ENCODE measurements at regions not wholly inside any gene's neighbourhood (a gene's known extent, or its start where the extent isn't known, plus 50 kb on each side); places are given as distances from the start of the nearest gene placed in this dataset.
A peak's percentile ranks its signal among the peaks of the same experiment; 100 is the strongest.
"Not testable (repeated sequence)": the region's sequence is repeated elsewhere in the genome, so short reads cannot be mapped to it uniquely, and the experiment has no call there.

DNA sequence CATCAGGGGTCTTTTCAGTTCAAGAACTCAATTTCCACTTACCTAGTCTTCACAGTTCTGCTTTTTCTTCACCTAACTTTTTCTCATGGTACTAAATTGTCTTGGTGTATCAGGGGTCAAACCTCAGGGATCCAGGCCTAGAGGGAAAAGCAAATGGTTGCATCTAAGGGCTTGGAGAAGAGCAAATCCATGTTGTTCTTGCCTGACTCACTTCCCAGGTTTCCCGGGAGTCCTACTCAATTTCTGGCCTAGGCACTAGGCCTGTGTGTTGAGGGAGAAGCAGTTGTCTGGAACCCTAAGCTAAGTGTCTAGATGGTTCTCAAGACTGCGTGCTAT, 191.9 kb upstream of the STK26 start:
- DNase-seq, result no peak

DNA sequence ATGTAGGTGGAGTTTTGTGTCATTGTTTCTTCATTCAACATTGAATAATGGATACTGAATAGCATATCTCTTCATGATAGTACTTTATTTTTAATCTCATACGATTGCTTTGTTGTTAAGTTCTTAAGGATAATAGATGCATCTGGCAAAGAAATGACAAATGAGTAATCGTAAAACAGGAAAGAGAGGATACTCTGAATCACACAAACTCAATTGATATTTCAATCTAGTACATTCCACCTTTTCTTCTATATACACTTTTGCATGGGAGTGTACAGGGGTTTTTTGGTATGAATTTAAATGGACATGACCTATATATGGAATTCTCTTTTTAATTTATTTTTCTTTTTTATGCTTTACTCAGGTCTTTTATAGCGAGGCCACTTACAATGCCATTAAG, 186.9 kb upstream of the STK26 start:
- DNase-seq, result no peak

GRCh38 chrX:131837325-131837724, 185.8 kb upstream of the STK26 start:
- no peak for DNase-seq

DNA sequence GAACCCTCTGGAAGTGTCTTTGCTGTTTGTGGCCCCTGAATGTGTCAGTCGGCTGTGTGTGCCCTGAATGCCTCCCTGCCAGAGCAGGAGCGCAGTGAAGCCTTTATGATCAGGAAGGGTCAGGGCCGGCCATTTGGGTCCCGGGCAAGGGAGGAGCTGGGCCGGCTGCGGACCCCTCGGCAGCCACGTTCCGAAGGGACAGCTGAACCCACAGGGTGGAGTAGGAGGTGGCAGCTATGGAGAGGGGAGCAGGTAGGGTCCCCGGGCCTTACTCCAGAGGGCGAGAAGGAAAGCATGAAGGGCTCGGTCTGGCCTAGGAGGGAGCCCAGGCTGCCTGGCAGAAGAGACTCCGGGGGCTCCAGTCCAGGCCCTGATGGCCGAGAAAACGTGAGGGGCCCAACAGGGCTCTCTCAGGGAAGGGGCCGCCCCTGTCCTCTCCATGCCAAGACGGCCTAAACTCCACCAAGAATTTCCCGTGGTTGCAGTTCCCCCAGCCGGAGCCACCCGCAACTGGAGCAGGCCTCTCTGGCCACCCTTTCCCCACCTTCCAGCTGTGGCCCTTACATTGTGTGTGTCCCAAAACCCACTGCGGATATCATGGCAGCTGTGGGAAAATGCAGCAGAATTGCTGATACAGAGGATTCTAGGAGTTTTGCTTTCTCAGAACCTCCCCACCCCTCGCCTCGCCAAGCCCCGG, 182.2 kb upstream of the STK26 start:
- no peak for DNase-seq

- DNase-seq, result peak; percentile 12
Measured at GRCh38 chrX:131841496-131842437, 181.3 kb upstream of the STK26 start.

GRCh38 chrX:131843987-131844386, 179.1 kb upstream of the STK26 start:
- no peak for DNase-seq

- no peak for DNase-seq
Measured at GRCh38 chrX:131845201-131845600, 177.9 kb upstream of the STK26 start.

GRCh38 chrX:131845771-131846170, 177.3 kb upstream of the STK26 start:
- no peak for DNase-seq

DNA sequence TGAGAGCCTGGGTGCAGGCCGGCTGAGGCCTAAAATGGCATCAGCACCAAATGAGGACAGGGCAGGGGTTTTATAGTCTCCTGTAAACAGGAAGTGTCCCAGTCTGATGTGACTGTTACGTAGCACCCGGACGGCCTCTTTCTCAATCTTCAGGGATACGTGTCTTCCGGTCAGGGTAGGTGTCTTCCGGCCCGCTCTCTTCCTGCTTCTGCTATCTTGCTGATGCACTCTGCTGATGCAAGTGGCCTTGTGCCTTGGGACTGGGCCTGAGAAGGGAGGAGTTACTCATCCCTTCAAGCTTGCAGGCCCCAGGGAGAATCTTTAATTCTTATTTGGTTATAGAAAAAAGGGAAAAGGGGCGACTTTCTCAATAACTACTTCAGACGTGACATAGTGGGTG, 172.1 kb upstream of the STK26 start:
- DNase-seq, result not testable (repeated sequence)

DNA sequence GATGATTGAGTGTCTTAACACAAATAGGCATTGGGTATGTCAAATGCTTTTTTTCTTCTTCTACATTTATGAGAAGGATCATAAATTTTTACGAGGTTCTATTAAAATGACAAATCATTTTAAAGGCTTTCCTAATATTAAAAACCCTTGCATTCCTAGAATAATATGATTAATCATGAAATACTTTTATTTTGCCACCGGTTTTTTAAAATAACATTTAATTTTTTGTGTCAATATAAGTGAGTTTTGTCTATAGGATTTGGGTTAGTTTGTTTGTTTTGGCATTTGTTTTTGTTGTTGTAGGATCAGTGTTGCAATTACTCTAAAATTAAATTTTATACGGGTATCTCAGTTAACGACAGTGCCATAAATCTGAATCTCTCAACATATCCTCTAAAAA, 169.7 kb upstream of the STK26 start:
- no peak for DNase-seq

GRCh38 chrX:131854581-131854980, 168.5 kb upstream of the STK26 start:
- no peak for DNase-seq

DNA sequence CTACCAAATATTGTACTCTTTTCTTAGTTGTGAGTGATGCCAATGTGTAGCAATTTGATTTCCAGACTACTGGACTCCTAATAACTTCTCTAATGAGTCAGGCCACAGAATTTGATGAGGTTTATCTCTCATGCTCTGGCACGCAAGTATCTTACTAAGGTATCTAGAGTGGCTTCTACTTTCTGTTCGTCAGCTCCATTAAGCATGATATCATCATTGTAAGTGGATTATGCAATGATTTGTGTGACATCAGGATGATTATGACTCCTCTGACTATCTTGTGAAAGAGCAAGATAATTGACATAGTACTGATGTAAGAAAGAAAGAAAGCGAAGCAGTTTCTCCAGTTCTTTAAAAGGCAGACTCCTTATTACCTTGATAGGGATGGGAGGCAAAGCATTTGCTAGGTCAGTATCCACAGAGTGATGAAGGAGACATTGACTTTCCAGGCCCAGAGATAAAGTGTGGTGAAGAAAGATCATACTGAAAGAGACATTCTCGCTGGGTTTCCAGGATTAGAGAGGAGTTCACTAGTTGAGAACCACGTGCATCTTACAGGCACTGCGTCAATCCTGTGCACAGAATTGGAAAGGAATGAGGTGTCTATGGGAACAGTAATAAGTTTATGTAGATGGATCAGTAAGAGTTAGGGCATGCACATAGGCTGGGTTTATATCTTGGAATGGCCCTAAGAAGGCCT, 161.9 kb upstream of the STK26 start:
- no peak for DNase-seq

DNA sequence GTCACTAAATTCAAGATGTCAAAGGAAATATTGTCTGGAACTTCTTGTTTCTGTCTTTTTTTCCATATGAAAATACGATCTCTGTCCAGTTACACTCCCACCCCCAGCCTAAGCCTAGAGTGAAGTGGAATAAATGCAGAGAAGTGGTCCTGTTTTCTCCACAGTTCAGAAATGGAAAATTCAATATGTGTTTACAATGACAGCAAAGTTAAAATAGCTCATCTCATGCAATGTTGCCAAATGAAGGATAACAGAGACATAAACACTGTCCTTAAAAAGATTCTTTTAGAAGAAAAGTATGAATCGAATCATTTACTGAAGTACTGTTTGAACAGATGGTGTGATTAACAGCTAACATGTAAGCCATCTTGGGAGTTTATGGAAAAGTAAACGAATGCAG, 160.8 kb upstream of the STK26 start:
- no peak for DNase-seq

DNA sequence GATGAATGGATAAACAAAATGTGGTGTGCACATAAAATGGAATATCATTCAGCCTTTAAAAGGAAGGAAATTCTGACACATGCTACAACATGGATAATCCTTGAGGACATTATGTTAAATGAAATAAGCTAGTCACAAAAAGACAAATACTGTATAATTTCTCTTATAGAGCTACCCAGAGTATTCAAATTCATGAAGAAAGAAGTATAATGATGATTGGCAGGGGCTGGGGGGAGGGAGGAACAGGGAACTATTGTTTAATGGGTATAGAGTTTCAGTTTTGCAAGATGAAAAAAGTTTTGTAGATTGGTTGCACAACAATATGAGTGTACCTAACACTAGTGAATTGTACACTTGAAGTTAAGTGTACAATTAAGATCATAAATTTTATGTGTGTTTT, 153.9 kb upstream of the STK26 start:
- no peak for DNase-seq

DNA sequence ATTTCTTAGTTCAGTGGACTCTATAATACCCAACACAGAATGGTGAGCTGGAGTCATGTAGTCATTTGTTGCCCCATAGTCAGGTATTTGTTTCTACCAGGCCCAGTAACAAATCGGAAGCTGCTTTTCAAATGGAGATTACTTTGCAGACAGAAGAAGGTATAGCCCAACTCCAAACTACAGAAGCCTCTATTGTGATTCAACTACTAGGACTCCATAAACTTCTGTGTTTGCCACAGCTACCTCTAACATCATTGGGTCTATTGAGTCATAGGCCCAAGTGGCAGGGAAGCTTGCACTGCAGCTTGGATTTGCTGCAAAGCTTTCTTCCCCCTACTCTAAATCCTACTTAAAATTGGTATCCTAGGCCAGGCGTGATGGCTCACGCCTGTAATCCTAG, 148.8 kb upstream of the STK26 start:
- DNase-seq, result no peak

DNA sequence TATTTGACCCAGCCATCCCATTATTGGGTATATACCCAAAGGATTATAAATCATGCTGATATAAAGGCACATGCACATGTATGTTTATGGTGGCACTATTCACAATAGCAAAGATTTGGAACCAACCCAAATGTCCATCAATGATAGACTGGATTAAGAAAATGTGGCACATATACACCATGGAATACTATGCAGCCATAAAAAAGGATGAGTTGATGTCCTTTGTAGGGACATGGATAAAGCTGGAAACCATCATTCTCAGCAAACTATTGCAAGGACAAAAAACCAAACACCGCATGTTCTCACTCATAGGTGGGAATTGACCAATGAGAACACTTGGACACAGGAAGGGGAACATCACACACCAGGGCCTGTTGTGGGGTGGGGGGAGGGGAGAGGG, 147.3 kb upstream of the STK26 start:
- DNase-seq, result not testable (repeated sequence)

DNA sequence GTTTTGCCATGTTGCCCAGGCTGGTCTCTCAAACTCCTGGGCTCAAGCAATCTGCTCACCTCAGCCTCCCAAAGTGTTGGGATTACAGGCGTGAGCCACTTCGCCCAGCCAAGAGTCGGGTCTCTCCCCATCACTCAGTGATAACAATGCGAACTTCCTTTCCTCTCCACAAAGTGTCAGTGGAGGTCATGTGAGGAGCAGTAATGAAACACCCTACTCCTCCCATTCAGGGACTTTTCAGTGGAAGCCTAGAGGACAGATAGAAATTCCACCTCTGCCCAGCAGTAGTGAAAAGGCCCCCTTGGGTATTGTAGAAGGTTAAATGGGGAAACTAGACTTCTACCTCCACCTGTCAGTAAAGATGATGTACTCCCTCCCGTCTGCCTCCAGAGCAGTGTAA, 141.9 kb upstream of the STK26 start:
- DNase-seq, result no peak

DNA sequence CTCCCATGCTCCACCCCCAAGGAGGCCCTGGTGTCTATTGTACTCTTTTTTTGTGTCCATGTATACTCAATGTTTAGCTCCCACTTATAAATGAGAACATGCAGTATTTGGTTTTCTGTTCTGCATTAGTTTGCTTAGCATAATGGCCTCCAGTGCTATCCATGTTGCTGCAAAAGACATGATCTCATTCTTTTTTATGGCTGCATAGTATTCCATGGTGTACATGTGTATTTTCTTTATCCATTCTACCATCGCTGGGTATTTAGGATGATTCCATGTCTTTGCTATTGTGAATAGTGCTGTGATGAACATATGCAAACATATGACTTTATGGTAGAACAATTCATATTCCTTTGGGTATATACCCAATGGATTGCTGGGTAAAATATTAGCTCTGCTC, 138.1 kb upstream of the STK26 start:
- not testable (repeated sequence) for DNase-seq

DNA sequence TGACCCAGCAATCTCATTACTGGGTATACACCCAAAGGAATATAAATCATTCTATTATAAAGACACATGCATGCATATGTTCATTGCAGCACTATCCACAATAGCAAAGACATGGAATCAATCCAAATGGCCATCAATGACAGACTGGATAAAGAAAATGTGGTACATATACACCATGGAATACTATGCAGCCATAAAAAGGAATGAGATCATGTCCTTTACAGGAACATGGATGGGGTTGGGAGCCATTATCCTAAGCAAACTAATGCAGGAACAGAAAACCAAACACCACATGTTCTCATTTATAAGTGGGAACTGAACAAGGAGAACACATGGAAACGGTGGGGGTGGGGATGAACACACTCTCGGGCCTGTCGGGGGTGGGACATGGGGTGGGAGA, 129.2 kb upstream of the STK26 start:
- DNase-seq, result not testable (repeated sequence)

- no peak for DNase-seq
Measured at GRCh38 chrX:131894995-131895394, 128.1 kb upstream of the STK26 start.

DNA sequence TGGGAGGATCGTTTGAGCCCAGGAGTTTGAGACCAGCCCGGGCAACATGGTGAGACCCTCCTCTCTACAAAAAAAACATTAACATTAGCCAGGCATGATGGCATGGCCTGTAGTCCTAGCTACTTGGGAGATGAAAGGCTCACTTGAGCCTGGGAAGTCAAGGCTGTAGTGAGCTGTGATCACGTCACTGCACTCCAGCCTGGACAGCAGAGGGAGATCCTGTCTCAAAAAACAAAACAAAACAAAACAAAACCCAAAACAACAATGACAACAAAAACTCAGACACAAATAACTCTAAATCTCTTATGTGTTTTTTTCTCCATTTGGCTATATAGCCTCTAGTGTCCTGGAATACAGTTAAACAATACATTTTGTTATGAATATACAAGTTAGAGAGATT, 127.3 kb upstream of the STK26 start:
- DNase-seq, result no peak

- DNase-seq, result no peak
Measured at GRCh38 chrX:131901546-131901945, 121.6 kb upstream of the STK26 start.

- DNase-seq, result no peak
Measured at GRCh38 chrX:131907488-131908314, 115.4 kb upstream of the STK26 start.

Data from activated naive CD4-positive, alpha-beta T cell treated with anti-CD3 and anti-CD28 coated beads, Interleukin-2, amount 50 U/mL, for 16 hours (primary cell).